ENCODE measurements at regions not wholly inside any gene's neighbourhood (a gene's known extent, or its start where the extent isn't known, plus 50 kb on each side); places are given as distances from the start of the nearest gene placed in this dataset.

DNA sequence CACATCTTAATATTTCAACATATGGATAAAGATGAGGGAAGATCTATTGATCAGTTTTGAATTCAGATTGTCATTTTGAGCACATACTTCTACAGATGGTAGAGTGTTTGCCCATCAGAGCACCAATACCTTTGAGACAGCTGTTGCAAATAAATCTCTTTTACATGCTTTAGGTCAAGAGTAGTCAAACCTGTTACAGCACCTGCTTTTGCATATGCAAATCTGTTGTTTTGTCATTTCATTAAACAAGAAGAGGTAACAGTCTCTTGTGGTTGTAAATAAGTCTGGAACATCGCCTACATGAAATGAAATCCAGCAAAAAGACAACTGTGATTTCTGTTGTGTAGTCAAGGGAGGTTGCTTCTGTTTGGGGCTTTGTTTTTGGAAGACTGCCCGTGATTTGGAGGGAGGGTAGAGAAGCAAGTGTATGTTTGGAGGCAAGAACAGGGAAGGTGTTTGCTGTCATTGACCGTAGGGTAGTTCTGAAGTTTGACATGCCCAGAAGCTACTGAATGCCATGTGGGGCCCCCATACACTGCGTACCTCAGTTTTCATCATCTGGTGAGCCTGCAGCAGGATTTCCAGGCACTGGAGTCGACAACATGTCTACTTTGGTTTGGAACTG, 233.6 kb upstream of the PPP1R3A start:
- no peak for TF ChIP-seq CTCF (IDR thresholded peaks at IDR 0.05)
- no peak for TF ChIP-seq POLR2A (IDR thresholded peaks at IDR 0.05)
- no peak for TF ChIP-seq POLR2AphosphoS5 (IDR thresholded peaks at IDR 0.05)
